Chondrocyte (in vitro differentiated cells): ENCODE measurements at regions not wholly inside any gene's neighbourhood (a gene's known extent, or its start where the extent isn't known, plus 50 kb on each side); places are given as distances from the start of the nearest gene placed in this dataset.
"Not testable (repeated sequence)": the region's sequence is repeated elsewhere in the genome, so short reads cannot be mapped to it uniquely, and the experiment has no call there.

Source experiments
- DNase-seq: peaks from one replicate; pipeline ENCODE4 v3.0.0; 2021; ENCODE audit warnings: mixed read lengths, low spot score
- H3K27ac Mint-ChIP-seq: one replicate; pipeline ENCODE4 v1.8.0; 2021; ENCODE audit warnings: mild to moderate bottlenecking, moderate library complexity, mixed read lengths; ENCODE audit not compliant: unreplicated experiment
- H3K27me3 Mint-ChIP-seq: 2 replicates; pipeline ENCODE4 v1.8.0; 2021; ENCODE audit warnings: low read depth, mixed read lengths
- H3K36me3 Mint-ChIP-seq: 2 replicates; pipeline ENCODE4 v1.8.0; 2021; ENCODE audit warnings: low read depth, mixed read lengths
- H3K4me1 Mint-ChIP-seq: 2 replicates; pipeline ENCODE4 v1.8.0; 2021; ENCODE audit warnings: low read depth, mild to moderate bottlenecking, mixed read lengths
- H3K4me3 Mint-ChIP-seq: one replicate; pipeline ENCODE4 v1.8.0; 2021; ENCODE audit warnings: mild to moderate bottlenecking, moderate library complexity, mixed read lengths; ENCODE audit not compliant: unreplicated experiment
- H3K9me3 Mint-ChIP-seq: 2 replicates; pipeline ENCODE4 v1.8.0; 2021; ENCODE audit warnings: low read depth, mixed read lengths
- TF ChIP-seq, protein P1 (sequence below): fragments of 200-600 bp; sonication (generic); IDR thresholded peaks from 2 replicates; pipeline ENCODE4 v1.5.0; 2021; ENCODE audit warnings: antibody characterized with exemption, mild to moderate bottlenecking, moderate library complexity

- H3K9me3 Mint-ChIP-seq, result peaks cover 8% of the 10 kb centered on the region
- H3K4me3 Mint-ChIP-seq, result no peak overlapping the region
- no peak overlapping the region for H3K27ac Mint-ChIP-seq
- no peaks in the 10 kb centered on the region for H3K36me3 Mint-ChIP-seq
- H3K27me3 Mint-ChIP-seq, result no peaks in the 10 kb centered on the region
- H3K4me1 Mint-ChIP-seq, result no peaks in the 10 kb centered on the region
- DNase-seq, result no peak
- TF ChIP-seq, protein P1, sequence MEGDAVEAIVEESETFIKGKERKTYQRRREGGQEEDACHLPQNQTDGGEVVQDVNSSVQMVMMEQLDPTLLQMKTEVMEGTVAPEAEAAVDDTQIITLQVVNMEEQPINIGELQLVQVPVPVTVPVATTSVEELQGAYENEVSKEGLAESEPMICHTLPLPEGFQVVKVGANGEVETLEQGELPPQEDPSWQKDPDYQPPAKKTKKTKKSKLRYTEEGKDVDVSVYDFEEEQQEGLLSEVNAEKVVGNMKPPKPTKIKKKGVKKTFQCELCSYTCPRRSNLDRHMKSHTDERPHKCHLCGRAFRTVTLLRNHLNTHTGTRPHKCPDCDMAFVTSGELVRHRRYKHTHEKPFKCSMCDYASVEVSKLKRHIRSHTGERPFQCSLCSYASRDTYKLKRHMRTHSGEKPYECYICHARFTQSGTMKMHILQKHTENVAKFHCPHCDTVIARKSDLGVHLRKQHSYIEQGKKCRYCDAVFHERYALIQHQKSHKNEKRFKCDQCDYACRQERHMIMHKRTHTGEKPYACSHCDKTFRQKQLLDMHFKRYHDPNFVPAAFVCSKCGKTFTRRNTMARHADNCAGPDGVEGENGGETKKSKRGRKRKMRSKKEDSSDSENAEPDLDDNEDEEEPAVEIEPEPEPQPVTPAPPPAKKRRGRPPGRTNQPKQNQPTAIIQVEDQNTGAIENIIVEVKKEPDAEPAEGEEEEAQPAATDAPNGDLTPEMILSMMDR, result no peak
Measured at GRCh38 chrX:26559855-26560254, 343.9 kb downstream of the MAGEB5 start.

- peak; percentile 68 for DNase-seq
- Mint-ChIP-seq H3K4me3 (no peak overlapping the region), H3K27me3 (no peaks in the 10 kb centered on the region), H3K4me1 (no peaks in the 10 kb centered on the region), H3K27ac (no peak overlapping the region), H3K36me3 (no peaks in the 10 kb centered on the region), H3K9me3 (peaks cover 14% of the 10 kb centered on the region)
- TF ChIP-seq, protein P1, result no peak
Measured at GRCh38 chrX:26558719-26559386, 342.9 kb downstream of the MAGEB5 start.

- Mint-ChIP-seq H3K4me3 (no peak overlapping the region), H3K27ac (no peak overlapping the region), H3K4me1 (no peaks in the 10 kb centered on the region), H3K27me3 (no peaks in the 10 kb centered on the region), H3K36me3 (no peaks in the 10 kb centered on the region), H3K9me3 (peaks cover 14% of the 10 kb centered on the region)
- TF ChIP-seq, protein P1, result no peak
- DNase-seq, result peak; percentile 88
Measured at GRCh38 chrX:26557691-26558321, 341.8 kb downstream of the MAGEB5 start.

DNA sequence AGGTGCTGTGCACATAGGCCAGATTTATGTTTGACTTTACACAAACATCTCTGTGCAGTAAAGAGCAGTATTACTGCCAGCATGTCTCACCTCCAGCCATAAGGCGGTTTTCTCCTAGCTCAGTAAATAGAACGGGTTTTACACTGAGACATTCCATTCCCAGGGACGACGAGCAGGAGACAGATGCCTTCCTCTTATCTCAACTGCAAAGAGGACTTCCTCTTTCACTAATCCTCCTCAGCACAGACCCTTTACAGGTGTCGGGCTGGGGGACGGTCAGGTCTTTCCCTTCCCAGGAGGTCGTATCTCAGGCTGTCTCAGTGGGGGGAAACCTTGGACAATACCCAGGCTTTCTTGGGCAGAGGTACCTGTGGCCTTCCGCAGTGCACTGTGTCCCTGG, 309.8 kb downstream of the MAGEB5 start:
- H3K27ac Mint-ChIP-seq, DNase-seq, H3K36me3 Mint-ChIP-seq, H3K27me3 Mint-ChIP-seq, H3K4me1 Mint-ChIP-seq, H3K4me3 Mint-ChIP-seq: not testable (repeated sequence)
- H3K9me3 Mint-ChIP-seq, result peaks cover 19% of the 10 kb centered on the region

- Mint-ChIP-seq H3K4me1 (no peaks in the 10 kb centered on the region), H3K4me3 (no peak overlapping the region), H3K27me3 (no peaks in the 10 kb centered on the region), H3K27ac (no peak overlapping the region), H3K36me3 (no peaks in the 10 kb centered on the region), H3K9me3 (peaks cover 17% of the 10 kb centered on the region)
- TF ChIP-seq, protein P1, result no peak
- DNase-seq, result no peak
Measured at GRCh38 chrX:26522501-26522900, 306.5 kb downstream of the MAGEB5 start.
